NB4 (cell line): ENCODE measurements at regions not wholly inside any gene's neighbourhood (a gene's known extent, or its start where the extent isn't known, plus 50 kb on each side); places are given as distances from the start of the nearest gene placed in this dataset.

Source experiments
- DNase-seq: peaks from one replicate; pipeline ENCODE4 v3.0.0; 2010; ENCODE audit warnings: low read depth
- H3K4me3 ChIP-seq: one replicate; pipeline ENCODE4 v1.5.1; 2011; ENCODE audit warnings: mild to moderate bottlenecking, low read depth, low read length, moderate library complexity
- CTCF ChIP-seq: IDR thresholded peaks from one replicate; pipeline ENCODE4 v1.5.1; 2012; ENCODE audit warnings: low read depth, low read length
- MAX ChIP-seq: IDR thresholded peaks from 2 replicates; pipeline ENCODE4 v1.6.1; 2011; ENCODE audit warnings: low read depth, low read length
- MYC ChIP-seq: IDR thresholded peaks from 2 replicates; pipeline ENCODE4 v1.6.1; 2011; ENCODE audit warnings: low read depth, low read length
- POLR2A ChIP-seq: IDR thresholded peaks from 2 replicates; pipeline ENCODE4 v1.6.1; 2011; ENCODE audit warnings: mild to moderate bottlenecking; ENCODE audit not compliant: insufficient read length; ENCODE audit errors: extremely low read depth

GRCh38 chr2:9150568-9150900 is 56.1 kb upstream of the ASAP2 start:
- TF ChIP-seq CTCF = no peak
- TF ChIP-seq MYC = no peak
- no peak for TF ChIP-seq MAX
- no peak for TF ChIP-seq POLR2A
- H3K4me3 ChIP-seq = no peak overlapping the region
- DNase-seq = no peak

- no peak overlapping the region for H3K4me3 ChIP-seq
- DNase-seq = no peak
- TF ChIP-seq MAX (no peak), MYC (no peak), CTCF (no peak), POLR2A (no peak)
These were observed 56.7 kb upstream of the ASAP2 start for GRCh38 chr2:9149726-9150567.

GRCh38 chr2:9149388-9149660 is 57.3 kb upstream of the ASAP2 start:
- TF ChIP-seq POLR2A = no peak
- no peak for TF ChIP-seq CTCF
- no peak for TF ChIP-seq MYC
- no peak for TF ChIP-seq MAX
- no peak for DNase-seq
- H3K4me3 ChIP-seq = no peak overlapping the region

- DNase-seq = no peak
- TF ChIP-seq MYC = no peak
- no peak for TF ChIP-seq MAX
- no peak for TF ChIP-seq CTCF
- TF ChIP-seq POLR2A = no peak
These were observed 60.0 kb upstream of the ASAP2 start for GRCh38 chr2:9146646-9147045.

GRCh38 chr2:9145752-9146430 is 60.7 kb upstream of the ASAP2 start:
- DNase-seq = no peak
- TF ChIP-seq MAX (no peak), CTCF (no peak), POLR2A (no peak), MYC (no peak)

More at GRCh38 chr2:9146646-9147045, 60.0 kb upstream of the ASAP2 start:
- H3K4me3 ChIP-seq = no peak overlapping the region

More at GRCh38 chr2:9145752-9146430, 60.7 kb upstream of the ASAP2 start:
- H3K4me3 ChIP-seq = no peak overlapping the region
